HEK293T (cell line): ENCODE measurements at regions not wholly inside any gene's neighbourhood (a gene's known extent, or its start where the extent isn't known, plus 50 kb on each side); places are given as distances from the start of the nearest gene placed in this dataset.

Experiments used
- CTCF ChIA-PET: fragments of 350-600 bp; formaldehyde crosslinking; extraction: SDS; loops from one replicate; lab custom pipeline; 2021; ENCODE audit warnings: antibody characterized with exemption, inconsistent platforms; lab: Yijun Ruan, JAX
- POLR2A ChIA-PET: fragments of 350-600 bp; formaldehyde crosslinking; extraction: SDS; loops from one replicate; lab custom pipeline; 2020; ENCODE audit warnings: antibody characterized with exemption, inconsistent platforms; lab: Yijun Ruan, JAX
- DNase-seq: peaks from one replicate; pipeline ENCODE4 v3.0.0; 2012; ENCODE audit warnings: mixed read lengths; ENCODE audit errors: extremely low spot score
- ARNT ChIP-seq: fragments of 450-650 bp; IDR thresholded peaks from 2 replicates; pipeline ENCODE4 v1.6.1; 2017; ENCODE audit warnings: mild to moderate bottlenecking
- BHLHE40 ChIP-seq: fragments of 450-650 bp; IDR thresholded peaks from 2 replicates; pipeline ENCODE4 v1.6.1; 2016; ENCODE audit warnings: mild to moderate bottlenecking, moderate library complexity, borderline replicate concordance
- CTBP1 ChIP-seq: fragments of 450-650 bp; IDR thresholded peaks from 2 replicates; pipeline ENCODE4 v1.6.1; 2016; ENCODE audit warnings: borderline replicate concordance
- ELF4 ChIP-seq: fragments of 450-650 bp; IDR thresholded peaks from 2 replicates; pipeline ENCODE4 v1.6.1; 2017; ENCODE audit warnings: antibody characterized with exemption
- FOXA1 ChIP-seq: fragments of 450-650 bp; IDR thresholded peaks from 2 replicates; pipeline ENCODE4 v1.6.1; 2016; ENCODE audit warnings: mild to moderate bottlenecking
- FOXK2 ChIP-seq: fragments of 450-650 bp; IDR thresholded peaks from 2 replicates; pipeline ENCODE4 v1.6.1; 2016; ENCODE audit warnings: mild to moderate bottlenecking
- FOXM1 ChIP-seq: fragments of 450-650 bp; IDR thresholded peaks from 2 replicates; pipeline ENCODE4 v1.6.1; 2017; ENCODE audit warnings: mild to moderate bottlenecking, borderline replicate concordance
- HDGF ChIP-seq: fragments of 450-650 bp; IDR thresholded peaks from 2 replicates; pipeline ENCODE4 v1.6.1; 2017; ENCODE audit warnings: antibody characterized with exemption, borderline replicate concordance
- L3MBTL2 ChIP-seq: fragments of 450-650 bp; conservative IDR thresholded peaks from 2 replicates; pipeline ENCODE4 v1.6.1; 2016; ENCODE audit warnings: mild to moderate bottlenecking
- LEF1 ChIP-seq: fragments of 450-650 bp; IDR thresholded peaks from 2 replicates; pipeline ENCODE4 v1.6.1; 2017; ENCODE audit warnings: mild to moderate bottlenecking, borderline replicate concordance
- NFRKB ChIP-seq: fragments of 450-650 bp; IDR thresholded peaks from 2 replicates; pipeline ENCODE4 v1.6.1; 2016; ENCODE audit warnings: mild to moderate bottlenecking, moderate library complexity
- PKNOX1 ChIP-seq: fragments of 450-650 bp; IDR thresholded peaks from 2 replicates; pipeline ENCODE4 v1.6.1; 2016
- SP1 ChIP-seq: fragments of 450-650 bp; IDR thresholded peaks from 2 replicates; pipeline ENCODE4 v1.6.1; 2017
- SUZ12 ChIP-seq: fragments of 450-650 bp; IDR thresholded peaks from 2 replicates; pipeline ENCODE4 v1.6.1; 2016; ENCODE audit warnings: mild to moderate bottlenecking
- TARDBP ChIP-seq: fragments of 450-650 bp; IDR thresholded peaks from 2 replicates; pipeline ENCODE4 v1.6.1; 2016
- ZNF384 ChIP-seq: fragments of 450-650 bp; IDR thresholded peaks from 2 replicates; pipeline ENCODE4 v1.6.1; 2016

GRCh38 chr5:28369418-28369817 lies 1331.0 kb upstream of the CDH9 start:
- CTCF ChIA-PET = no interaction called here
- no peak for TF ChIP-seq FOXA1
- POLR2A ChIA-PET = no interaction called here
- no peak for DNase-seq

- POLR2A ChIA-PET = no interaction called here
- no peak for DNase-seq
- CTCF ChIA-PET = interaction anchor here (0.7 to 1.4 kb wide), 2 partner anchors 10 to 109 kb away, joined by 3 to 4 read pairs; no protein-coding TSS in a partner anchor
- TF ChIP-seq ELF4 (no peak), FOXA1 (no peak), PKNOX1 (no peak), FOXM1 (no peak)
These were observed 1317.4 kb upstream of the CDH9 start for GRCh38 chr5:28355831-28356230.

GRCh38 chr5:28346696-28347095 lies 1308.3 kb upstream of the CDH9 start:
- ChIA-PET POLR2A (no interaction called here), CTCF (interaction anchor here (1.9 kb wide), 1 partner anchor 9 kb away, joined by 4 read pairs; no protein-coding TSS in a partner anchor)
- DNase-seq = no peak
- TF ChIP-seq SP1 (no peak), FOXK2 (no peak), CTBP1 (no peak), ELF4 (no peak), ARNT (no peak), BHLHE40 (no peak), TARDBP (no peak), NFRKB (no peak), FOXA1 (no peak), LEF1 (no peak), PKNOX1 (no peak), SUZ12 (no peak), FOXM1 (no peak)

GRCh38 chr5:28344836-28345433 lies 1306.5 kb upstream of the CDH9 start:
- ChIA-PET POLR2A (no interaction called here), CTCF (interaction anchor here (0.6 to 1.9 kb wide), 6 partner anchors 11 to 1160 kb away, joined by 3 to 5 read pairs (median 3); no protein-coding TSS in a partner anchor)
- DNase-seq = peak; percentile 15
- TF ChIP-seq CTBP1 (no peak), ZNF384 (0 out of 2 replicates have a peak, but pooled peaks have one; percentile 24)

GRCh38 chr5:28329176-28329575 lies 1290.8 kb upstream of the CDH9 start:
- ChIA-PET CTCF (no interaction called here), POLR2A (no interaction called here)
- no peak for DNase-seq
- TF ChIP-seq SUZ12 = no peak
- TF ChIP-seq BHLHE40 = no peak
- TF ChIP-seq HDGF = no peak
- no peak for TF ChIP-seq CTBP1
- TF ChIP-seq L3MBTL2 = no peak

- no peak for TF ChIP-seq TARDBP
- TF ChIP-seq NFRKB = no peak
- TF ChIP-seq FOXK2 = no peak
- ChIA-PET POLR2A (no interaction called here), CTCF (no interaction called here)
- no peak for DNase-seq
These were observed 1290.3 kb upstream of the CDH9 start for GRCh38 chr5:28328681-28329080.

GRCh38 chr5:28324174-28324573 lies 1285.8 kb upstream of the CDH9 start:
- no peak for TF ChIP-seq NFRKB
- TF ChIP-seq SP1 = no peak
- no peak for TF ChIP-seq SUZ12
- TF ChIP-seq FOXA1 = no peak
- TF ChIP-seq FOXM1 = no peak
- no peak for TF ChIP-seq ZNF384
- no peak for TF ChIP-seq PKNOX1
- no peak for TF ChIP-seq LEF1
- no peak for TF ChIP-seq TARDBP
- TF ChIP-seq FOXK2 = no peak
- no peak for TF ChIP-seq HDGF
- no peak for TF ChIP-seq BHLHE40
- TF ChIP-seq L3MBTL2 = no peak
- TF ChIP-seq ELF4 = no peak
- TF ChIP-seq ARNT = no peak
- no peak for TF ChIP-seq CTBP1
- no peak for DNase-seq
- CTCF ChIA-PET = no interaction called here
- POLR2A ChIA-PET = no interaction called here

GRCh38 chr5:28313953-28314352 lies 1275.6 kb upstream of the CDH9 start:
- no peak for DNase-seq
- ChIA-PET POLR2A (no interaction called here), CTCF (no interaction called here)
- TF ChIP-seq ELF4 (no peak), HDGF (no peak), NFRKB (no peak), FOXA1 (no peak), PKNOX1 (no peak)
